ENCODE measurements at regions not wholly inside any gene's neighbourhood (a gene's known extent, or its start where the extent isn't known, plus 50 kb on each side); places are given as distances from the start of the nearest gene placed in this dataset.

- Histone ChIP-seq H3K9me3 (ENCODE audit: insufficient read depth, low read depth, low read length) (no peaks in the 10 kb centered on the region), H3K4me2 (ENCODE audit: low read length) (no peak overlapping the region), H4K20me1 (ENCODE audit: insufficient read depth, low read length) (no peaks in the 10 kb centered on the region), H3K9ac (ENCODE audit: low read length) (no peak overlapping the region), H3K4me3 (ENCODE audit: insufficient read depth, low read depth, low read length) (no peak overlapping the region), H3K36me3 (ENCODE audit: insufficient read depth, low read length) (no peaks in the 10 kb centered on the region), H2AFZ (ENCODE audit: low read depth, low read length) (no peak overlapping the region), H3K27ac (ENCODE audit: low read depth, low read length) (no peak overlapping the region), H3K27me3 (ENCODE audit: insufficient read depth, low read length) (no peaks in the 10 kb centered on the region), H3K79me2 (ENCODE audit: insufficient read depth, low read length) (no peaks in the 10 kb centered on the region), H3K4me1 (ENCODE audit: insufficient read depth, low read length) (no peaks in the 10 kb centered on the region)
- no peak for TF ChIP-seq EZH2 (IDR thresholded peaks at IDR 0.05; ENCODE audit: insufficient read depth, low read length)
- no peak for TF ChIP-seq CTCF (IDR thresholded peaks at IDR 0.05; ENCODE audit: insufficient read depth, low read depth, low read length)
- Mint-ChIP-seq H3K27ac (ENCODE audit: unreplicated experiment) (no peak overlapping the region), H3K4me3 (ENCODE audit: unreplicated experiment) (no peak overlapping the region), H3K27me3 (ENCODE audit: low read depth, unreplicated experiment) (peaks cover 30% of the 10 kb centered on the region), H3K36me3 (ENCODE audit: low read depth, unreplicated experiment) (no peaks in the 10 kb centered on the region), H3K9me3 (ENCODE audit: unreplicated experiment) (no peaks in the 10 kb centered on the region), H3K4me1 (ENCODE audit: low read depth, unreplicated experiment) (no peaks in the 10 kb centered on the region)
- FAIRE-seq (no peak), DNase-seq (ENCODE audit: low read depth) (no peak)
These were observed 55.0 kb upstream of the LRFN2 start for GRCh38 chr6:40642190-40642589.

- no peak overlapping the region for H3K9ac ChIP-seq (ENCODE audit: low read length)
- no peaks in the 10 kb centered on the region for H3K36me3 Mint-ChIP-seq (ENCODE audit: low read depth, unreplicated experiment)
- no peak overlapping the region for H3K4me3 Mint-ChIP-seq (ENCODE audit: unreplicated experiment)
- peaks cover 19% of the 10 kb centered on the region for H3K27me3 Mint-ChIP-seq (ENCODE audit: low read depth, unreplicated experiment)
- H3K9me3 Mint-ChIP-seq (ENCODE audit: unreplicated experiment), result no peaks in the 10 kb centered on the region
- H3K27ac ChIP-seq (ENCODE audit: low read depth, low read length), result no peak overlapping the region
- TF ChIP-seq CTCF (IDR thresholded peaks at IDR 0.05; ENCODE audit: insufficient read depth, low read depth, low read length), result no peak
- no peak for TF ChIP-seq EZH2 (IDR thresholded peaks at IDR 0.05; ENCODE audit: insufficient read depth, low read length)
- H3K79me2 ChIP-seq (ENCODE audit: insufficient read depth, low read length), result no peaks in the 10 kb centered on the region
- H2AFZ ChIP-seq (ENCODE audit: low read depth, low read length), result no peak overlapping the region
- H3K4me2 ChIP-seq (ENCODE audit: low read length), result no peak overlapping the region
- no peaks in the 10 kb centered on the region for H3K9me3 ChIP-seq (ENCODE audit: insufficient read depth, low read depth, low read length)
- no peak for FAIRE-seq
- no peaks in the 10 kb centered on the region for H3K27me3 ChIP-seq (ENCODE audit: insufficient read depth, low read length)
- no peaks in the 10 kb centered on the region for H4K20me1 ChIP-seq (ENCODE audit: insufficient read depth, low read length)
- H3K4me3 ChIP-seq (ENCODE audit: insufficient read depth, low read depth, low read length), result no peak overlapping the region
- no peaks in the 10 kb centered on the region for H3K36me3 ChIP-seq (ENCODE audit: insufficient read depth, low read length)
- no peaks in the 10 kb centered on the region for H3K4me1 Mint-ChIP-seq (ENCODE audit: low read depth, unreplicated experiment)
- H3K4me1 ChIP-seq (ENCODE audit: insufficient read depth, low read length), result no peaks in the 10 kb centered on the region
- no peak for DNase-seq (ENCODE audit: low read depth)
- H3K27ac Mint-ChIP-seq (ENCODE audit: unreplicated experiment), result no peak overlapping the region
These were observed 53.5 kb upstream of the LRFN2 start for GRCh38 chr6:40640599-40641227.

Data from astrocyte (in vitro differentiated cells and primary cell).